GM18519 (cell line): ENCODE measurements at regions not wholly inside any gene's neighbourhood (a gene's known extent, or its start where the extent isn't known, plus 50 kb on each side); places are given as distances from the start of the nearest gene placed in this dataset.
"Not testable (repeated sequence)": the region's sequence is repeated elsewhere in the genome, so short reads cannot be mapped to it uniquely, and the experiment has no call there.

Experiments
- ATAC-seq: cut with Tn5 transposase; IDR thresholded peaks from one replicate; pipeline ENCODE4 v1.9.1; 2021; ENCODE audit warnings: mild to moderate bottlenecking, moderate library complexity; ENCODE audit not compliant: unreplicated experiment, low FRiP score

GRCh38 chr5:148880197-148880596, 53.8 kb downstream of the ADRB2 start:
- ATAC-seq: no peak

GRCh38 chr5:148880696-148881095, 54.3 kb downstream of the ADRB2 start:
- no peak for ATAC-seq

GRCh38 chr5:148882332-148882731, 55.9 kb downstream of the ADRB2 start:
- ATAC-seq: no peak

GRCh38 chr5:148884339-148885020, 58.1 kb downstream of the ADRB2 start:
- no peak for ATAC-seq

DNA sequence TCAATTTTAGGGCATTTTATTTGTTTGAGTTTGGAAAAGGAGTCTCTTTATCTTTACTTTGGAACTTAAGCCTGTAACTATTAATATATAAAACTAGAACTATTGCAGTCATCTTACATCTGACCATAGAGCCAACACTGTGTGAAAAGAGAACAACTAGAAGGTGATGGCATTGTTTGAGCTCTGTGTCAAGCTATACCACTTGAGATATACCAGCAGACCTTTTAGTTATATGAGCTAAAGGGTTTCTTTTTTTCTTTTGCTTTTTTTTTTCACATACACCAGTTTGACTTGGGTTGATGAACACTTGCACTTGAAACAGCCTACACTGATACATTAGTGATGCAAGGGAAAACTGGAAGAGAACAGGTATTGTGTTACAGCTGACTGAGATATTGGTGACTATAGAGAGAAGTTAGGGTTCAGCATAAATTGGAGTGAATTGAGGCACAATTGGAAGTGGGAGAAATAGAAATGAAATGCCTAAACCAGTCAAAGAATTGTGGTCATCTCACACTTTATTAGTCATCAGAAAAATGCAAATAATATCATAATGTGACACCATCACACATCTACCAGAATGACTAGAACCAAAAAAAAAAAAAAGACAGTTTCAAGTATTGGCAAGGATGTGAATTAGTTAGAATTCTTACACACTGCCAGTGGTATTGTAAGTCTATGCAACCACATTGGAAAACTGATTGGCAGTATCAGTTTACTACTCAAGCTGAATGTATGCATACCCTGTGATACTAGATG, 60.9 kb downstream of the ADRB2 start:
- ATAC-seq: no peak

- ATAC-seq: not testable (repeated sequence)
Measured at GRCh38 chr5:148889936-148890335, 63.5 kb downstream of the ADRB2 start.

- ATAC-seq: not testable (repeated sequence)
Measured at GRCh38 chr5:148895441-148895840, 69.0 kb downstream of the ADRB2 start.

DNA sequence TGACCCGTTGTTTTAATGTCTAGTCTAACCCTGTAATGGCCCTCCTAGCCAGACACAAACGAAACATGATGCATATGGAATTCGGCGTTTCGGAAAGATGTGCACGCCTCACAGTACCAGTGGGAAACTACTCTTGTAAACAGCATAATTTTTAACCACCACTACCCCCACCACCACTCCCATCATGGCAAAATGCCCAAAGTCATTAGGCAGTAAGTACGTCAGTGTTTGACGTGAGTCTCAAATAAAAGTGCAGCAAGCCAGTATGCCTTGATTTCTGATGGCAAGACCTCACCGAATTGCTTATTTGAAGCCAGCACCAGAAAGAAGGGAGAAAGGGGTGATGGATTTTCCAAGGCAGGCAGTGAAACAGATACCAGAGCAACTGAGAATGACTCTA, 71.4 kb downstream of the ADRB2 start:
- no peak for ATAC-seq

DNA sequence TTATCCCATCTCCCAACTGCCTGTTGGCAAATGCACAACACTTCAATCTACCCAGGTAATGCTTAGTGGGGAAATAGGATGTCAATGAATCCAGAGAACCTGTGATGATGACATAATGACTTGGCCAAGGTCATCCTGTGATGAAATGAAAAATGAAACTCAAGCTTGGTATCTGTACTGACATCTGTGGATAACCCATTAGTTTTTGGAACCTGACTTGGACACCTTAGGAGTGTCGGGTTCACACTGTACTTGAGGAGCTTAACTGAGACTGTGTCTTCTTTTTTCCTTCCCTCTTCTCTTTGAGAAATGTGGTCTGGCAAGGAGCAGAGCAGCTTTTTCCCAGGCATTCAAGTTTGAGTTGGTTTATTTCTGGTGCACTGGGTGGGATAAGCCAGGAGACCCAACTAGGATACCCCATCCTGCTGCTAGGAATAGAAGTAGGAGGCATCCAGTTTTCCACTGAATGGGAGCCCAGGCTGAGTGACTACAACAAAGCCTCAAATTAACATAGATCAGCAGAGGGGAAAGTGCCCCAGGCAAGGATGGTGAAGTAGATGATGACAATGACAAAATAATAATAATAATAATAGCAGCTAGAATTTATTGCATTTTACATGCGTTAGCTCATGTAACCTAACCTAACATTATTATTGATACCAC, 72.1 kb downstream of the ADRB2 start:
- ATAC-seq: no peak

DNA sequence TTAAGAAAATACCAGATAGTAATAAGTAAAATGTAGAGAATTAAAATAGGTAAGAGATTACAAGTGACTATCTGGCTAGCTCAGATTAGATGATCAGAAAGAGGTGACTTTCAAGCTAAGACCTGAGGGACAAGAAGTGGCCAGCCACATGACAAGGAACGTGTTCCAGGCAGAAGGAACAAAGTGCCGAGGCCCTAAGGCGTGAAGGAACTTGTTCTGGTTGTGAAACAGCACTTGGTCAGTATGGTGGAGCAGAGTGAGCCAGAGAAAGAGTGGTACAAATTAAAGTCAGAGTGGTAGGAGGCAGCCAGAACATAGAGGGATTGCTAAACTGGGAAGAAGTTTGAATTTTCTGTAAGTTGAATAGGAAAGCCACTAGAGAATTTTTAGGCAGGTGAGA, 73.6 kb downstream of the ADRB2 start:
- ATAC-seq: no peak

GRCh38 chr5:148902478-148902877, 76.1 kb downstream of the ADRB2 start:
- no peak for ATAC-seq

GRCh38 chr5:148903587-148903986, 77.2 kb downstream of the ADRB2 start:
- ATAC-seq: no peak

- no peak for ATAC-seq
Measured at GRCh38 chr5:148904440-148904839, 78.0 kb downstream of the ADRB2 start.

DNA sequence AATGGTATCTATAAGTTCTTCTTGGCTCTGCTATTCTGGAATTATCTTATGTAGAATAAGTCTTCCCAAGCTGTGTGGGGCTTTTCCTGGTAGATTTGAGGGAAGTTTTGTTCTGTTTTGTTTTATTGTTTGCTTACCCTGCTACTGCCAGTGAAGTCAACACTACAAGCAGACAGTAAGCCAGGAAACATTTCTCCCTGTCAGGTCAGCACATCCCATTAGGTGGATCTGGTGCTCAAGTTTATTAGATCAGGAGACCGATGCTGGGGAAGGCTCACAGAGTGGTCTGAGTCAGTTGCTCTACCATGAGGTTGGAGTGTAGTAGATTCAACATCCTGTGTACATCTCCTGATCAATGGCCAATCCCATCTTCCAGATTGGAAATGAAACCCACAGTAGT, 79.1 kb downstream of the ADRB2 start:
- ATAC-seq: no peak

- ATAC-seq: no peak
Measured at GRCh38 chr5:148906968-148907367, 80.6 kb downstream of the ADRB2 start.

DNA sequence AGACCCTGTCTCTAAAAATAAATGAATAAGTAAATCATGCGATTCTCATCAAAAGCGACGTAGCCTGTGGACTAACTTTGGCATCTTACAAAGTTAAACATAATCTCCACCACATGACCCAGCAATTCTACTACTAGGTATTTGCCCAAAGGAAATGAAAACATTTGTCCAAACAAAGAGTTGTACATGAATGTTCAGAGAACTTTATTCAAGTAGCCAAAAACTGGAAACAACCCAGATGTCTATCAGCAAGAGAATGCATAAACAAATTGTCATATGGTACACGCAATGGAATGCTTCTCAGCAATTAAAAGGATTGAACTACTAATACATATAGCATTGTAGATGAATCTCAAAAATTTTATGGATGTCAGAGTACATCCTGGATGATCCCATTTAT, 82.6 kb downstream of the ADRB2 start:
- no peak for ATAC-seq

DNA sequence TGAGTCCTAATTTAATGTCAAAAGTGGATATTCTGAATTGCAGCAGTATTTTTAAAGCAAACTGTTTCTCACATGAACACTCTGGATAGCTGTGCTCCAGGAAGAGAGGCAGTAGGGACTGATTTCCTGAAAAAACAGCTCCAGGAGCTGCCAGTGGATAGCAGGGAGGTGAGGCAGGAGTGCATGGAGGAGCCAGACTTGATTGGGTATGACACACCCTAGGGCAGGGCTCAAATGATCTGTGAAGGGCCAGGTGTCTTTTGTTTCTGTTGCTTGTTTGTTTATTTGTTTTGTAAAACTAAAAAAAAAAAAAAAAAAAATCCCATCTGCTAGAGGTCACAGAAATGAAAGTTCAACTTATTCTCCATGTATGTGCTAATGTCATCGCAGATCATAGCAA, 83.4 kb downstream of the ADRB2 start:
- ATAC-seq: no peak

DNA sequence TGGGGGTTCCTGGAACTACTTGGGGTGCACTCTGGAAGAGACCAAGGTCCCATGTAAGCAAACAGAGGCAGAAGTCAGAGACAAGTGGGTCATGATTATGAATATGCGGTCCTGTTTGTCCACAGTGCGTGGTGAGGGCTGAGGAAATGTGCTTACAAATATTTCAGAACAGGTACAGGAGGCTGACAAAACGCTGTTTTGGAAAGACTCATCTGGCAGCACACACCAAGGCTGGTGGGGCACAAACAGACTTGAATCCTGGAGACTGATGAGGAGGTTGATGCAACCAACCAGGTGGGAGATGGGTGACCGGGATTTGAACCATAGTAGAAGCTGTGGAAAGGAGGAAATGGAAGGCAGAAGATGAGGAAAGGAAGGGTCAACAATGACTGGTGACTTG, 83.8 kb downstream of the ADRB2 start:
- no peak for ATAC-seq

DNA sequence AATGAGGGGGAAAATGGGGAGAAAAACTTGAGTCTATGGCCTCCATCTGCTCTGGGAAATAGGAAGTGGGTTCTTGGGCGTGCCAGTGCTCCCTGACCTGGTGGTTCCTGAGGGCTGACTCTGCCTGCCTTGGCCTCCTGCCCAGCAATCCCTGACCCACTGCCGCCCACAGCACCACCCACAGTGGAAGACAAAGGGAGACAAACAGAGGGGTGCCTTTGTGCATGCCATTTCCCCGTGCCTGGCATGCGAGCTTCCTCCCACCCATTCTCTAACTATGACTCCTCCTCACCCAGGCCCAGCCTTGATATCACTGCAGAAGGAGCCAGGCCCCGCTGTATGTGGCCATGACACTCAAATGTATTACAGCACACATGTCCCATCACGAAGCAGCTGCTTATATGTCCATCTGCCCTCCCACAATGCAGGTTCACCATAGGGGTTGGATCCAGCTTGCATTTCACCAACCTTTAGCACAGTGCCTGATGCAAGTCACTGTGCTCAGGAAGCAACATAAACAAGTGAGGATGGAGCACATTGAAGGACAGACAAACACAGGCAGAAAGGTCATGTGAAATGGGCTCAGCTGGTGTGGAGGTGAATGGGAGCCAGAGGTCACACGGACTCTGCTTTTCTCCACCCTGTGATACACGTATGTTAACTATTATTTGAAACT, 84.4 kb downstream of the ADRB2 start:
- no peak for ATAC-seq

DNA sequence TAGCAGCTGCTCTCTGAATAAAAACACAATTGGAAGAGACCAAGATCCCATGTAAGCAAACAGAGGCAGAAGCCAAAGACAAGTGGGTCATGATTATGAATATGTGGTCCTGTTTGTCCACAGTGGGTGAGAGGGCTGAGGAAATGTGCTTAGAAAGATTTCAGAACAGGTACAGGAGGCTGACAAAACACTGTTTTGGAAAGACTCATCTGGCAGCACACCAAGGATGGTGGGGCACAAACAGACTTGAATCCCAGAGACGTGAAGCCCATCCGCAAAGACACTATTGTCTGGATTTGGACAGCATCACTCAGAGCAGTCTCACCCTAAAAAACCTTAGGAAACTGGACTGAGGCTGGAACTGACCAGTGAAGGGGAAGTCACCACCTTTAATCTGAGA, 85.0 kb downstream of the ADRB2 start:
- ATAC-seq: no peak

DNA sequence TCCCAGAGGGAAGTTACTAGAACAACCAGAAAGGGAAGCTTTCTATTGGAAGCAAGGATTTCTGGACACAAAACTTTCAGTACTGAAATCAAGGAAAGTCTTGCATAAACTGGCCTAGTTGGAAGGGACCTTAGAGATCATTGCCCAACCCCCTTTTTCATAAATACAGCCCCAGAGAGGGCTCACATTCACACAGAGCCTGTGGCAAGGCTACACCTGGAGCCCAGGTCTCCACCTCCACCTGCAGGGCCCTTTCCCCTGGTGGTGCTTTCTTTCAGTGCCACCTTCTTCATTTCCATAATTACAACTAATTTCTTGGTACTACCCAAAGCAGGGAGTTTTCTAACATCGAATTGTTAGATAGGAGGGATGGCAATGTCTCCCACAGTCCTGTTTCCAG, 85.7 kb downstream of the ADRB2 start:
- no peak for ATAC-seq
